ENCODE measurements at regions not wholly inside any gene's neighbourhood (a gene's known extent, or its start where the extent isn't known, plus 50 kb on each side); places are given as distances from the start of the nearest gene placed in this dataset.

DNA sequence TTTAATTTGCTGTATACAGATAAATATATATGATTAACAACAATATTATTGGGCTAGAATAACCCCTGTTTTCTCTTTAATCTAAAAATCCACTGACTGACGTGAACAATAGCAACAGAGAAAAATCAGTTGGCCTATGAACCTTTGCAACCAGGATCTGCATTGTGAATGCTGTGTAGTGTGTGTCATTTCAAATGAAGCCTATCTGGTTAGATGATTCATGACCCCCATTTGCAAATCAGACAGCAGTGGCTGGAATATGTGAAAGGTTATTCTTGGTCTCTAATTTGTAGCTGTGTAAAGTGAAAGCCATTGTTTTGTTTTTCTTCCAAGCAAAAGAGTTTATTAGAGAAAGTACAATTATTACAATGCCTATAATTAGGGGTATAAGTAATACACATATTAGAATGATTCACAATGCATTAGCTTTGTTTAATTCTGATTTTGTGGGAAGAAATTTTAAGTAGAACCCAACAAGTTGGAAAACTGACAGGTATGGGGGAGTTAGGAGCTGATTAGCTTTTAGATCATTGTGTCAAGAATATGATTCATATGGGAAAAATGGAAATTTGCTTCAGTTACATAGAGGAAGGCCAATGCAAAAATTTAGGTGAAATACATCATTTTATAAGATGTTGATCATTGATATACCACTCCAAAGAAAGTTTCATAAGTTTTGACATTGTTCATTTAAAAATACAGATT, 1362.2 kb upstream of the TMEFF2 start:
- DNase-seq (ENCODE audit: low read depth) = no peak

DNA sequence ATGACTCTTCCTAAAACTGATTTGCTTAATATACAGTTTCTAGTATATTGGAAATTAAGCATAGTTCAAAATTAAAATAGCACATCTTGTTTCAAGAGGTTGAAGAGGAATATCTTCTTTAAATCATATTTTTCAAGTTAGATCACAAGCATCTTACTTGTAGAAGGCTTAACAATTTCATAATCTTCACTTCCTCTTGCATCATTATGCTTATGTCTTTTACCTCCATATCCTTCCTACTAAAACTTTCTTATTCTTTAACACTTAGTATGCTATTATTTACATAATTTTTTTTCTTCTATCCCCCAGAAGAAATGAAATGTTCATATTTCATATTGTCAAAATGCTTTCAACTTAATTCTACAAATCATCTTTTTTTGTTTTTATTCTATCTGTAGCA, 1354.9 kb upstream of the TMEFF2 start:
- DNase-seq (ENCODE audit: low read depth) = no peak

GRCh38 chr2:193542762-193543161, 1348.0 kb upstream of the TMEFF2 start:
- DNase-seq (ENCODE audit: low read depth) = no peak

DNA sequence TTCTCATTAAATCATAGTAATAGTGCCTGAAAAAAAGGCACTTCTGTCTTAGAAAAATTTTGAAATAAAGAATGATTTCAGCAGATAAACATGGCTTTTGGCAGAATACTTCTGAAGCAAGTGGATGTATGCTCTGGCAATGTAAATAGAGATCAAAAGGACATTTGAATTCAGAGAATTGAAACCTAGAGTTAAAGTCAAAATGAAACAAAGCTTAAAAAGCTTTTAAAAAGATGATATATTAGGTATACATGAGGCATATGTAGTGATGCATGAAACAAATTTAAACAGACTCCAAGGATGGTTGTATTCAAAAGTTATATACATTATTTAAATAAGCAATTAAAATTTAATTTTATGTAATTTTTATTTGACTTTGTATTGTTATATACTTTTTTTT, 1344.5 kb upstream of the TMEFF2 start:
- DNase-seq (ENCODE audit: low read depth) = no peak

- DNase-seq (ENCODE audit: low read depth) = no peak
Observed at GRCh38 chr2:193538061-193538460, 1343.3 kb upstream of the TMEFF2 start.

GRCh38 chr2:193537531-193537930, 1342.8 kb upstream of the TMEFF2 start:
- DNase-seq (ENCODE audit: low read depth) = no peak

GRCh38 chr2:193528458-193528857, 1333.7 kb upstream of the TMEFF2 start:
- DNase-seq (ENCODE audit: low read depth) = no peak

DNA sequence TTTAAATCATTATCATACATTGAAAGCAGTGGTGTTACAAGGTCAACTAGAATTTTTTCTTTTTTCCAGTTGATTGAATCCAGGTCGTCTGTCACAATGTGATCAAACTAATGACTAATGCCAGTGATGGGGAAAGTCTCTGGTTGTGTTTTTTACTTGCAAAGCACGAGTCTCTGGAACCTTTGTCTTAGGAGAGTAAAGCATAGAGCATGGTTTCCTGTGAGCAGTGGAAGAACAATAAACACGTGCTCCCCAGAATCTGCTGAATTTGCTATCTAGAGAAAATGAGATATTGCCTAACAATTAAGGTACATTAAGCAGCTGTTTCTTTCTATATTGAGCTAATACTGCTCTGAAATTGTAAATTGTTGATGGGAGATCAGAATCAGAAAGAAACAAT, 1332.4 kb upstream of the TMEFF2 start:
- DNase-seq (ENCODE audit: low read depth) = no peak

- DNase-seq (ENCODE audit: low read depth) = no peak
Observed at GRCh38 chr2:193523662-193524061, 1328.9 kb upstream of the TMEFF2 start.

GRCh38 chr2:193521523-193521922, 1326.8 kb upstream of the TMEFF2 start:
- no peak for DNase-seq (ENCODE audit: low read depth)

- no peak for DNase-seq (ENCODE audit: low read depth)
Observed at GRCh38 chr2:193520709-193521458, 1326.2 kb upstream of the TMEFF2 start.

GRCh38 chr2:193518041-193518817, 1323.5 kb upstream of the TMEFF2 start:
- DNase-seq (ENCODE audit: low read depth) = no peak

DNA sequence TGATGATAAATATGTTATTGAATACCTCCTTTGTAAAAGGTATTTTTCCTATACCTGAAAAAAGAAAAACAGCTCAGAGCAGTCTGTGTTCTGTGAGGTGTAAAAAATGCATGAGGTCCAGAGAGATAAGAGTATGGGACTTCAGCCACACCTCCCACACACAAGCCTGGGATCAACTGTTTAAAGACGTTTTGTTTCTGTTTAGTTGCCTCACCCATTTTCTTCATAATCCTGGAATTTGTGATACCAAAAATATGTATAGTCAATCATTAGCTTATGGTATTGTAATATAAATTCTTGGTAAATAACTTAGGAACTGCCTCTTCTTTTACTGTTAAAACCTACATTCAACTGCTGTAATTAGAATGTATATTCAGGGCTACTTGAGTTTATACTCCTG, 1322.9 kb upstream of the TMEFF2 start:
- DNase-seq (ENCODE audit: low read depth) = no peak

DNA sequence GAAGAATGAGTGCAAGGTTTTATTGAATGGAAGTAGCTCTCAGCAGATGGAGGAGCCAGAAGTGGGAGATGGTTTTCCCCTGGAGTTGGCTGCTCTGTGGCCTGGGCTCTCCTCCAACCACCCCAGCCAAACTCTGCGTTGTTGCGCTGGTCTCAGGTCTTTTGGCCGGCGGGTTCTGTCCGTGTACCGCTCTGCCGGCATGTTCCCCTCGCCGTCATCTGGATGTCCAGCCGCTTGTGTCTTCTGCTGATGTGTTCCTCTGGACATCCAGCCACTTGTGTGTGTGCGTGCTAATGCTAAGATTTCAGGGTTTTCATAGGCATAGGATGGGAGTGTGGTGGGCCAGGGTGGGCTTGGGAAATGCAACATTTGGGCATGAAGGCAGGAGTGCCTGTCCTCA, 1311.3 kb upstream of the TMEFF2 start:
- no peak for DNase-seq (ENCODE audit: low read depth)

DNA sequence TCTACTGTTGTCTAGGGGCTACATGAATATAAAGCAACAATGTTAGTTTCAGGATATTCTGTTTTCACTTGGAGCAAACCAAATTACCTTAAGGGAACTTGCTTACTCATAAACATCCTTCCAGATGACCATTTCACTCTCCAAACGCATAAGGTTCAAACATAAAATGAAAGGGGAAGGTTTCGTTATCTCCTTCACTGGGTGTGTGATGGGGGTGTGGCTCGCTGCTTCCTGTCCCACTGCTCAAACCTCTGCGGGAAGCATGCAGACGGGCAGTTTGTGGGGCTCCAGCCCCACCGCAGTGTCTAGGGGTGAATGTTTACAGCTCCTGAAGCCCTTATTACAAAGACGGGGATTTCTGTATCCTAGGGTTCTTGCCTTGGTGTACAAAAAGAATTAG, 1310.9 kb upstream of the TMEFF2 start:
- DNase-seq (ENCODE audit: low read depth) = no peak

GRCh38 chr2:193502363-193503035, 1307.8 kb upstream of the TMEFF2 start:
- DNase-seq (ENCODE audit: low read depth) = no peak

DNA sequence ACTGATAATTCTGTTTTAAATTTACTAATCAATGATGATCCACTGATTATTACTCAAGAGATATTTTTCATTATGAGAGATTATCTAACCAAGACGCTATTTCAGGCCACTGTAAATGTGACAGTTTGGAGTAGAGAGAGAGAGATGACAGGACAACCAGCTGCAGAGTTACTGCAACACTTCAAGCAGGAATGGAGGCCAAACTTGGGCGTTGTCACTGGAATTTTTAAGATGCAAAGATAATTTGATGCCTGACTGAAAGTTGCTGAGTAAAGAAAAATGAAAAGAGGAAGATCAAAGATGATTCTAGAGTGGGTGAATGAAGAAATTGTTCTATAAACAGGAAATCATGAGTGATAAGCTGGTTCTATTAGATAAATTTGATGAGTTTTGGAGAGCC, 1302.1 kb upstream of the TMEFF2 start:
- no peak for DNase-seq (ENCODE audit: low read depth)

GRCh38 chr2:193482557-193482956, 1287.8 kb upstream of the TMEFF2 start:
- no peak for DNase-seq (ENCODE audit: low read depth)

GRCh38 chr2:193480187-193480586, 1285.5 kb upstream of the TMEFF2 start:
- DNase-seq (ENCODE audit: low read depth) = no peak

DNA sequence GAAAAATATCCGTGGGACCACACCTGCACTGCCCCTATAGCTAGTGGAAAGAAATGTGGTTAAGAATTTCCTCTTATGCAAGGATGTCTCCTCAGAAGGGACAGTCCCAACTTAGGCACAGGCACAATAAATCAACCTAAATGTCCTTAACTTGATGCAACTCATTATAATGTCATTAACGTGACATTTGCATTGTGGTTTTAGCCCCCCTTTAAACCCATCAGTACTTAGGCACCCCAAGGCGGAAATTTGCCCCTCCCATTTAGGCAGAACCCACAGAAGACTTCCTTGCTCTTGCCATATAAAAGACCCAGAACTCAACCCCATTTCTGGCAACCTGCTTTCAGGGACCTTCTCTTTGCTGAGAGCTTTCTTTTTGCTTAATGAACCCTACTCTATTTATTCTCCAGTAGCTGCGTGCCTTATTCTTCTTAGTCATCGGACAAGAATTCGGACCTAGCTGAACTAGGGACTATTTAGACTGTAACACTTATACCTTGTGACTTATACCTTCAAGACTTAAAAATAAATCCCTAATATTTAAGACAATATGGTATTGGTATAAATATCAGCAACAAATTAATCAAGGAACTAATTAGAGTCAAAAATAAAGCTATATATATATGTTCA, 1281.6 kb upstream of the TMEFF2 start:
- no peak for DNase-seq (ENCODE audit: low read depth)

- no peak for DNase-seq (ENCODE audit: low read depth)
Observed at GRCh38 chr2:193475038-193475437, 1280.3 kb upstream of the TMEFF2 start.

DNA sequence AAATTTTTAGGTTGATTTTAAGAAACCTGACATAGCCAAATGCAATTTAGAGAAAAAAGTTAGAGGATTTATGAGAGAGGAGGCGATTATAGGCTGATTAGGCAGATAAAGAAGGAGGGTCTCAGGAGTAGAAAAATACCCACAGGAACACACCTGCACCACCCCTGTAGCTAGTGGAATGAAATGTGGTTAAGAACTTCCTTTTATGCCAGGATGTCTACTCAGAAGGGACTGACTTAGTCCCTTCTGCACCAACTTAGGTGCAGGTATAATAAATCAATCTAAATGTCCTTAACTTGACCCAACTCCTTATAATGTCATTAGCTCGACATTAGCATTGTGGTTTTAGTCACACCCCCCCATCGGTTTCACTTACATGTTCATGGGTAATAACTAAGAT, 1274.5 kb upstream of the TMEFF2 start:
- no peak for DNase-seq (ENCODE audit: low read depth)

Measured in stimulated activated CD4-positive, alpha-beta T cell treated with anti-CD3 and anti-CD28 coated beads, Interleukin-2, amount 100 ng/mL, for 4 hours (primary cell).